ENCODE measurements at regions not wholly inside any gene's neighbourhood (a gene's known extent, or its start where the extent isn't known, plus 50 kb on each side); places are given as distances from the start of the nearest gene placed in this dataset.
"Not testable (repeated sequence)": the region's sequence is repeated elsewhere in the genome, so short reads cannot be mapped to it uniquely, and the experiment has no call there.

- 0 out of 3 replicates have a peak, but pooled peaks cover 5% of the 10 kb centered on the region for H3K4me1 ChIP-seq
- DNase-seq (ENCODE audit: low read depth in 1 of 2, low spot score in 1 of 2) (peak in 1 of 2 experiments; percentile 4), FAIRE-seq (no peak), ATAC-seq (no peak)
- TF ChIP-seq POLR2AphosphoS2 (conservative IDR thresholded peaks at IDR 0.05; ENCODE audit: low read length): no peak
- TF ChIP-seq BHLHE40 (IDR thresholded peaks at IDR 0.05; ENCODE audit: low read depth, low read length): no peak
- TF ChIP-seq KDM5A (IDR thresholded peaks at IDR 0.05): no peak
- TF ChIP-seq KDM1A (IDR thresholded peaks at IDR 0.05; ENCODE audit: low read depth): no peak
- TF ChIP-seq PBX3 (IDR thresholded peaks at IDR 0.05): no peak
- no peak for TF ChIP-seq NR3C1 (IDR thresholded peaks at IDR 0.05)
- TF ChIP-seq FOXS1 (CRISPR knock-in tag; IDR thresholded peaks at IDR 0.05): no peak
- TF ChIP-seq FOSB (CRISPR knock-in tag; IDR thresholded peaks at IDR 0.05): no peak
- no peak for TF ChIP-seq HOXA7 (CRISPR knock-in tag; IDR thresholded peaks at IDR 0.05)
- TF ChIP-seq MAFK (IDR thresholded peaks at IDR 0.05; ENCODE audit: partially characterized antibody): no peak
- no peak for TF ChIP-seq E2F6 (IDR thresholded peaks at IDR 0.05; ENCODE audit: borderline replicate concordance, low read depth)
- no peak for TF ChIP-seq JUNB (IDR thresholded peaks at IDR 0.05)
- TF ChIP-seq HES2 (IDR thresholded peaks at IDR 0.05): no peak
- TF ChIP-seq RNF2 (IDR thresholded peaks at IDR 0.05; ENCODE audit: borderline replicate concordance, low read depth): no peak
- no peak for TF ChIP-seq NPAS2 (CRISPR knock-in tag; IDR thresholded peaks at IDR 0.05; ENCODE audit: borderline replicate concordance)
- TF ChIP-seq NFE2L2 (conservative IDR thresholded peaks at IDR 0.05; ENCODE audit: low read length): no peak
- ChIA-PET POLR2A (no interaction called here), CTCF (no interaction called here)
- no peak overlapping the region for H3K27ac ChIP-seq
- H3K4me2 ChIP-seq: no peak overlapping the region
- WGBS (ENCODE audit: missing lambda C conversion rate): 33% methylated on average over 4 of the region's 4 CpGs
- no peaks in the 10 kb centered on the region for H3K9me3 ChIP-seq
- no peak overlapping the region for H3K4me3 ChIP-seq
Observed at GRCh38 chr16:16982614-16983013, 488.1 kb downstream of the XYLT1 start.

- ChIA-PET CTCF (no interaction called here), POLR2A (no interaction called here)
- no peak overlapping the region for H3K4me3 ChIP-seq
- DNase-seq (ENCODE audit: low read depth in 1 of 2, low spot score in 1 of 2) (no peak), FAIRE-seq (no peak), ATAC-seq (no peak)
- no peak overlapping the region for H3K4me2 ChIP-seq
- H3K4me1 ChIP-seq: 0 out of 3 replicates have a peak, but pooled peaks cover 5% of the 10 kb centered on the region
- H3K27ac ChIP-seq: no peak overlapping the region
- H3K9me3 ChIP-seq: no peaks in the 10 kb centered on the region
- TF ChIP-seq NPAS2 (CRISPR knock-in tag; IDR thresholded peaks at IDR 0.05; ENCODE audit: borderline replicate concordance) (no peak), FOXS1 (CRISPR knock-in tag; IDR thresholded peaks at IDR 0.05) (no peak), KDM5A (IDR thresholded peaks at IDR 0.05) (no peak), E2F6 (IDR thresholded peaks at IDR 0.05; ENCODE audit: borderline replicate concordance, low read depth) (no peak), FOSB (CRISPR knock-in tag; IDR thresholded peaks at IDR 0.05) (no peak), EHF (CRISPR knock-in tag; IDR thresholded peaks at IDR 0.05) (no peak), TFCP2L1 (CRISPR knock-in tag; IDR thresholded peaks at IDR 0.05) (no peak), JUNB (IDR thresholded peaks at IDR 0.05) (no peak), MYC (IDR thresholded peaks at IDR 0.05; ENCODE audit: borderline replicate concordance, low read length) (no peak), RARB (CRISPR knock-in tag; IDR thresholded peaks at IDR 0.05) (no peak), REST (IDR thresholded peaks at IDR 0.05) (no peak), POLR2A (IDR thresholded peaks at IDR 0.05; ENCODE audit: low read length) (no peak), EP300 (IDR thresholded peaks at IDR 0.05) (no peak), PHF8 (IDR thresholded peaks at IDR 0.05; ENCODE audit: borderline replicate concordance, low read depth) (no peak), RFX5 (IDR thresholded peaks at IDR 0.05) (no peak), CBX2 (IDR thresholded peaks at IDR 0.05; ENCODE audit: borderline replicate concordance, low read depth) (no peak)
- 51% methylated on average over 7 of the region's 7 CpGs for WGBS (ENCODE audit: missing lambda C conversion rate)
Observed at GRCh38 chr16:16983582-16983981, 487.2 kb downstream of the XYLT1 start.

GRCh38 chr16:16984091-16984490 is 486.7 kb downstream of the XYLT1 start:
- 72% methylated on average over 21 of the region's 21 CpGs for WGBS (ENCODE audit: missing lambda C conversion rate)
- ATAC-seq; H3K9me3 ChIP-seq; CTCF ChIA-PET; H3K4me1 ChIP-seq; DNase-seq (ENCODE audit: low read depth in 1 of 2, low spot score in 1 of 2); H3K4me2 ChIP-seq; H3K4me3 ChIP-seq; H3K27ac ChIP-seq; POLR2A ChIA-PET; FAIRE-seq: not testable (repeated sequence)
